Adipocyte (in vitro differentiated cells): ENCODE measurements at regions not wholly inside any gene's neighbourhood (a gene's known extent, or its start where the extent isn't known, plus 50 kb on each side); places are given as distances from the start of the nearest gene placed in this dataset.
"Not testable (repeated sequence)": the region's sequence is repeated elsewhere in the genome, so short reads cannot be mapped to it uniquely, and the experiment has no call there.

Experiments used
- DNase-seq: peaks from one replicate; pipeline ENCODE4 v3.0.0-alpha.2; 2015; ENCODE audit warnings: low read depth
- H3K27me3 ChIP-seq: replicated peaks from 2 replicates; pipeline ENCODE4 v1.7.0; 2013; ENCODE audit warnings: mild to moderate bottlenecking, low read length, moderate library complexity; ENCODE audit not compliant: control insufficient read depth, insufficient read depth
- H3K36me3 ChIP-seq: 2 replicates; pipeline ENCODE4 v1.7.0; 2013; ENCODE audit warnings: low read length, mild to moderate bottlenecking, moderate library complexity; ENCODE audit not compliant: control insufficient read depth, insufficient read depth, severe bottlenecking
- H3K4me1 ChIP-seq: 2 replicates; pipeline ENCODE4 v1.7.0; 2013; ENCODE audit warnings: mild to moderate bottlenecking, low read length, moderate library complexity; ENCODE audit not compliant: control insufficient read depth, insufficient read depth
- H3K4me3 ChIP-seq: 2 replicates; pipeline ENCODE4 v1.7.0; 2013; ENCODE audit warnings: mild to moderate bottlenecking, low read length, moderate library complexity
- H3K9ac ChIP-seq: 2 replicates; pipeline ENCODE4 v1.7.0; 2013; ENCODE audit warnings: mild to moderate bottlenecking, low read length, moderate library complexity
- H3K9me3 ChIP-seq: 2 replicates; pipeline ENCODE4 v1.7.0; 2013; ENCODE audit warnings: mild to moderate bottlenecking, low read length, moderate library complexity; ENCODE audit not compliant: control insufficient read depth

- H3K4me3 ChIP-seq, result no peak overlapping the region
Measured at GRCh38 chr12:25882266-25882665, 76.2 kb upstream of the RASSF8 start.

GRCh38 chr12:25883026-25883916, 75.2 kb upstream of the RASSF8 start:
- no peak for DNase-seq
- H3K4me1 ChIP-seq, result no peaks in the 10 kb centered on the region

More at GRCh38 chr12:25882266-25882665, 76.2 kb upstream of the RASSF8 start:
- Histone ChIP-seq H3K9me3 (no peaks in the 10 kb centered on the region), H3K9ac (no peak overlapping the region), H3K27me3 (no peaks in the 10 kb centered on the region), H3K36me3 (no peaks in the 10 kb centered on the region), H3K4me1 (no peaks in the 10 kb centered on the region)
- DNase-seq, result no peak

GRCh38 chr12:25884024-25884919, 74.2 kb upstream of the RASSF8 start:
- Histone ChIP-seq H3K9ac (no peak overlapping the region), H3K4me1 (no peaks in the 10 kb centered on the region), H3K9me3 (no peaks in the 10 kb centered on the region), H3K4me3 (no peak overlapping the region), H3K27me3 (no peaks in the 10 kb centered on the region), H3K36me3 (no peaks in the 10 kb centered on the region)
- no peak for DNase-seq

More at GRCh38 chr12:25883026-25883916, 75.2 kb upstream of the RASSF8 start:
- no peaks in the 10 kb centered on the region for H3K36me3 ChIP-seq
- H3K9me3 ChIP-seq, result no peaks in the 10 kb centered on the region
- H3K9ac ChIP-seq, result no peak overlapping the region
- no peaks in the 10 kb centered on the region for H3K27me3 ChIP-seq
- H3K4me3 ChIP-seq, result no peak overlapping the region

- DNase-seq, result no peak
- no peaks in the 10 kb centered on the region for H3K36me3 ChIP-seq
- H3K4me1 ChIP-seq, result no peaks in the 10 kb centered on the region
- no peaks in the 10 kb centered on the region for H3K9me3 ChIP-seq
- H3K4me3 ChIP-seq, result no peak overlapping the region
- no peaks in the 10 kb centered on the region for H3K27me3 ChIP-seq
- no peak overlapping the region for H3K9ac ChIP-seq
Measured at GRCh38 chr12:25884920-25885234, 73.6 kb upstream of the RASSF8 start.

- no peaks in the 10 kb centered on the region for H3K9me3 ChIP-seq
- no peaks in the 10 kb centered on the region for H3K36me3 ChIP-seq
- no peak overlapping the region for H3K9ac ChIP-seq
- no peaks in the 10 kb centered on the region for H3K4me1 ChIP-seq
- H3K27me3 ChIP-seq, result no peaks in the 10 kb centered on the region
- H3K4me3 ChIP-seq, result no peak overlapping the region
- DNase-seq, result no peak
Measured at GRCh38 chr12:25886396-25886795, 72.1 kb upstream of the RASSF8 start.

GRCh38 chr12:25887367-25887766, 71.1 kb upstream of the RASSF8 start:
- Histone ChIP-seq H3K27me3 (no peaks in the 10 kb centered on the region), H3K36me3 (no peaks in the 10 kb centered on the region), H3K9ac (no peak overlapping the region), H3K4me1 (no peaks in the 10 kb centered on the region), H3K9me3 (no peaks in the 10 kb centered on the region), H3K4me3 (no peak overlapping the region)
- DNase-seq, result no peak

- no peaks in the 10 kb centered on the region for H3K4me1 ChIP-seq
- no peak overlapping the region for H3K9ac ChIP-seq
- no peaks in the 10 kb centered on the region for H3K36me3 ChIP-seq
Measured at GRCh38 chr12:25889185-25889584, 69.3 kb upstream of the RASSF8 start.

GRCh38 chr12:25891095-25891494, 67.4 kb upstream of the RASSF8 start:
- not testable (repeated sequence) for DNase-seq, H3K9ac ChIP-seq, H3K4me3 ChIP-seq, H3K27me3 ChIP-seq, H3K9me3 ChIP-seq, H3K36me3 ChIP-seq, H3K4me1 ChIP-seq

More at GRCh38 chr12:25889185-25889584, 69.3 kb upstream of the RASSF8 start:
- Histone ChIP-seq H3K9me3 (no peaks in the 10 kb centered on the region), H3K27me3 (no peaks in the 10 kb centered on the region), H3K4me3 (no peak overlapping the region)
- DNase-seq, result no peak

GRCh38 chr12:25894759-25895158, 63.7 kb upstream of the RASSF8 start:
- no peaks in the 10 kb centered on the region for H3K36me3 ChIP-seq
- no peak for DNase-seq
- no peak overlapping the region for H3K9ac ChIP-seq
- H3K4me1 ChIP-seq, result no peaks in the 10 kb centered on the region
- H3K4me3 ChIP-seq, result no peak overlapping the region
- peaks cover 9% of the 10 kb centered on the region for H3K9me3 ChIP-seq
- no peaks in the 10 kb centered on the region for H3K27me3 ChIP-seq

- Histone ChIP-seq H3K4me1 (no peaks in the 10 kb centered on the region), H3K36me3 (no peaks in the 10 kb centered on the region), H3K4me3 (no peak overlapping the region), H3K27me3 (no peaks in the 10 kb centered on the region), H3K9me3 (peaks cover 9% of the 10 kb centered on the region), H3K9ac (no peak overlapping the region)
- no peak for DNase-seq
Measured at GRCh38 chr12:25896981-25897380, 61.5 kb upstream of the RASSF8 start.

GRCh38 chr12:25903603-25904245, 54.8 kb upstream of the RASSF8 start:
- no peaks in the 10 kb centered on the region for H3K4me1 ChIP-seq
- H3K27me3 ChIP-seq, result no peaks in the 10 kb centered on the region
- H3K9me3 ChIP-seq, result no peaks in the 10 kb centered on the region
- H3K4me3 ChIP-seq, result no peak overlapping the region
- H3K9ac ChIP-seq, result no peak overlapping the region
- DNase-seq, result no peak
- H3K36me3 ChIP-seq, result no peaks in the 10 kb centered on the region
